IMR-90 (cell line): ENCODE measurements at regions not wholly inside any gene's neighbourhood (a gene's known extent, or its start where the extent isn't known, plus 50 kb on each side); places are given as distances from the start of the nearest gene placed in this dataset.

Experiments used
- ATAC-seq: fragments of 200-7000 bp; cut with Tn5 transposase; 2 replicates; pipeline ENCODE4 v1.9.1; 2020; ENCODE audit warnings: low read depth, mild to moderate bottlenecking, moderate library complexity
- BruUV-seq: library from RNA; stranded (reverse); fragments of 400-500 nt; replicated peaks from 2 replicates; lab custom pipeline; 2021; lab: Mats Ljungman, UMichigan
- CTCF ChIA-PET: fragments of 300-600 bp; formaldehyde crosslinking; extraction: SDS; loops from one replicate; lab custom pipeline; 2021; ENCODE audit warnings: antibody characterized with exemption; lab: Yijun Ruan, JAX
- POLR2A ChIA-PET: fragments of 300-600 bp; sonication (Branson Sonifier 250); formaldehyde crosslinking; loops from one replicate; lab custom pipeline; 2022; ENCODE audit warnings: antibody characterized with exemption; ENCODE audit not compliant: unreplicated experiment; lab: Charles Lee
- DNase-seq: peaks from one replicate; pipeline ENCODE4 v3.0.0; 2013
- H2AFZ ChIP-seq: replicated peaks from 2 replicates; pipeline ENCODE3; 2013; ENCODE audit warnings: low read length, mild to moderate bottlenecking; ENCODE audit not compliant: poor library complexity
- H2AK5ac ChIP-seq: 2 replicates; pipeline ENCODE4 v1.6.1; 2013; ENCODE audit warnings: low read depth, low read length, inconsistent platforms
- H2AK9ac ChIP-seq: replicated peaks from 2 replicates; pipeline ENCODE3; 2013; ENCODE audit warnings: mild to moderate bottlenecking, low read depth, low read length, moderate library complexity; ENCODE audit not compliant: poor library complexity
- H2BK120ac ChIP-seq: 2 replicates; pipeline ENCODE4 v1.6.1; 2013; ENCODE audit warnings: low read depth, low read length, inconsistent platforms
- H2BK15ac ChIP-seq: 3 replicates; pipeline ENCODE4 v1.6.1; 2013; ENCODE audit warnings: low read depth, low read length, inconsistent platforms
- H2BK20ac ChIP-seq: 2 replicates; pipeline ENCODE4 v1.6.1; 2013; ENCODE audit warnings: low read depth, mild to moderate bottlenecking, inconsistent platforms, low read length, moderate library complexity
- H2BK5ac ChIP-seq: 2 replicates; pipeline ENCODE4 v1.6.1; 2013; ENCODE audit warnings: mild to moderate bottlenecking, low read depth, low read length, inconsistent platforms; ENCODE audit not compliant: poor library complexity, severe bottlenecking
- H3K14ac ChIP-seq: replicated peaks from 2 replicates; pipeline ENCODE4 v1.6.1; 2013; ENCODE audit warnings: low read depth, low read length, inconsistent platforms
- H3K18ac ChIP-seq: 2 replicates; pipeline ENCODE4 v1.6.1; 2013; ENCODE audit warnings: low read depth, low read length, control low read depth
- H3K23ac ChIP-seq: 2 replicates; pipeline ENCODE4 v1.6.1; 2013; ENCODE audit warnings: low read depth, low read length, inconsistent platforms
- H3K27ac ChIP-seq: 2 replicates; pipeline ENCODE4 v1.5.1; 2013; ENCODE audit warnings: mild to moderate bottlenecking, control low read depth, low read length; ENCODE audit not compliant: insufficient read depth
- H3K27me3 ChIP-seq: 2 replicates; pipeline ENCODE4 v1.6.1; 2013; ENCODE audit warnings: low read length; ENCODE audit not compliant: control insufficient read depth, insufficient read depth
- H3K36me3 ChIP-seq: 2 replicates; pipeline ENCODE4 v1.6.1; 2013; ENCODE audit warnings: low read length, mixed read lengths; ENCODE audit not compliant: control insufficient read depth, insufficient read depth
- H3K4ac ChIP-seq: 2 replicates; pipeline ENCODE4 v1.6.1; 2013; ENCODE audit warnings: low read depth, low read length, inconsistent platforms
- H3K4me1 ChIP-seq: 2 replicates; pipeline ENCODE4 v1.6.1; 2013; ENCODE audit warnings: low read length, mixed read lengths; ENCODE audit not compliant: control insufficient read depth, insufficient read depth
- H3K4me2 ChIP-seq: 2 replicates; pipeline ENCODE4 v1.6.1; 2013; ENCODE audit warnings: low read depth, mild to moderate bottlenecking, control low read depth, low read length, moderate library complexity
- H3K4me3 ChIP-seq: 2 replicates; pipeline ENCODE4 v1.5.1; 2013; ENCODE audit warnings: low read depth, mild to moderate bottlenecking, control low read depth, low read length, moderate library complexity; ENCODE audit not compliant: insufficient read depth
- H3K56ac ChIP-seq: 2 replicates; pipeline ENCODE4 v1.6.1; 2013; ENCODE audit warnings: low read length, inconsistent platforms; ENCODE audit not compliant: insufficient read depth; ENCODE audit errors: extremely low read depth
- H3K79me1 ChIP-seq, 2 experiments: 2 replicates each; pipeline ENCODE4 v1.6.1; 2013; ENCODE audit warnings: low read length in 2 of 2, inconsistent platforms in 1 of 2, low read depth in 1 of 2
- H3K9ac ChIP-seq: 2 replicates; pipeline ENCODE4 v1.6.1; 2013; ENCODE audit warnings: low read depth, low read length, control low read depth
- H3K9me1 ChIP-seq: 2 replicates; pipeline ENCODE4 v1.6.1; 2013; ENCODE audit warnings: low read length, inconsistent platforms; ENCODE audit not compliant: insufficient read depth
- H3K9me3 ChIP-seq: 2 replicates; pipeline ENCODE4 v1.6.1; 2013; ENCODE audit warnings: low read length; ENCODE audit not compliant: control insufficient read depth, insufficient read depth
- H4K20me1 ChIP-seq: 2 replicates; pipeline ENCODE4 v1.6.1; 2013; ENCODE audit warnings: low read length, inconsistent platforms; ENCODE audit not compliant: insufficient read depth
- H4K5ac ChIP-seq: 2 replicates; pipeline ENCODE4 v1.6.1; 2013; ENCODE audit warnings: mild to moderate bottlenecking, low read depth, low read length, control low read depth
- H4K8ac ChIP-seq, 2 experiments: 2 replicates each; pipeline ENCODE4 v1.6.1; 2013; ENCODE audit warnings: low read depth in 2 of 2, low read length in 2 of 2, control low read depth in 1 of 2, inconsistent platforms in 1 of 2
- H4K91ac ChIP-seq: 2 replicates; pipeline ENCODE4 v1.6.1; 2013; ENCODE audit warnings: low read depth, low read length, inconsistent platforms; ENCODE audit not compliant: insufficient read depth
- BHLHE40 ChIP-seq: fragments of 150-350 bp; IDR thresholded peaks from 2 replicates; pipeline ENCODE4 v1.6.1; 2016; ENCODE audit warnings: mild to moderate bottlenecking, low read depth, low read length
- CEBPB ChIP-seq: IDR thresholded peaks from 2 replicates; pipeline ENCODE4 v1.6.1; 2012; ENCODE audit warnings: low read depth, low read length, improper control_type of control experiment
- MXI1 ChIP-seq: IDR thresholded peaks from 2 replicates; pipeline ENCODE4 v1.6.1; 2012; ENCODE audit warnings: low read depth, mild to moderate bottlenecking, low read length, moderate library complexity, borderline replicate concordance
- POLR2A ChIP-seq: IDR thresholded peaks from 2 replicates; pipeline ENCODE4 v1.6.1; 2012; ENCODE audit warnings: mild to moderate bottlenecking, low read depth, low read length
- SMC3 ChIP-seq: fragments of 150-350 bp; IDR thresholded peaks from 2 replicates; pipeline ENCODE4 v1.6.1; 2016; ENCODE audit warnings: low read depth, mild to moderate bottlenecking, antibody characterized with exemption, low read length, moderate library complexity
- WGBS, 2 experiments: methylation state at CpG; one replicate each; pipeline versions ENCODE4 v1.1.5 to v1.1.7; 2013; ENCODE audit warnings: missing lambda C conversion rate in 2 of 2; ENCODE audit not compliant: insufficient read length in 1 of 2; ENCODE audit errors: extremely low coverage in 2 of 2; 5-methylcytosine and 5-hydroxymethylcytosine counted together
- dilution Hi-C: fragments of 300-500 bp; cut with HindIII; formaldehyde crosslinking; loops from one replicate; pipeline ENCODE4 v1.14.3; 2018; ENCODE audit warnings: low sequenced_read_pairs; ENCODE audit not compliant: unreplicated experiment
- in situ Hi-C: fragments of 300-500 bp; cut with MboI; formaldehyde crosslinking; loops from 3 replicates; pipeline ENCODE4 v1.14.3; 2019; ENCODE audit warnings: low sequenced_read_pairs, inconsistent platforms, mixed read lengths
- intact Hi-C: fragments of 100-400 bp; cut with micrococcal nuclease; formaldehyde crosslinking; loops from 2 replicates; pipeline ENCODE4 v1.10.0; 2022
- TF ChIP-seq, protein P1 (sequence below): fragments of 150-350 bp; IDR thresholded peaks from 2 replicates; pipeline ENCODE4 v1.6.1; 2017; ENCODE audit warnings: mild to moderate bottlenecking, antibody characterized with exemption, low read length, low read depth

DNA sequence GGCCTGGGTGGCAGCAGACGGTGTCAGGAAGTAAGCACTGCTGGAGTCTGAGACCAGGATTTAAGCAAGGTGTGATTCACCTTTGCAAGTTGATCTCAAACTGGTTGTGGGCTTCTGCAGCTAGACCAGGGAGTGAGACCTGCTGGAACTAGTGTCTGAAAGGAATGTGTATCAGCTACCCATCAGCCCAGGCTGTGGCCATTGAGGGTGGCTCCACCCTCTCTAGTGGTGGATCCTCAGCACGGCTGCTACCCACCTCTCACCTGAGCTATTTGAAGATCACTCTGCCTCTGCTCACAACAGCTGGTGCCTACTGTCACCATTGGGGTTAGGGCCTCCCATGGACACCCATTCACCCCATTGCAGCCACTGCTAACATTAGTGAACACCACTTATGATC is 140.3 kb upstream of the DCBLD2 start:
- DNase-seq: no peak
- no peaks in the 10 kb centered on the region for H3K9me3 ChIP-seq
- H3K9ac ChIP-seq: no peak overlapping the region
- ATAC-seq: no peak
- H3K9me1 ChIP-seq: no peaks in the 10 kb centered on the region
- H2AK9ac ChIP-seq: peak overlapping the region; percentile 33
- H2AK5ac ChIP-seq: no peak overlapping the region
- no peak overlapping the region for H2BK5ac ChIP-seq
- H3K23ac ChIP-seq: no peak overlapping the region
- H3K4ac ChIP-seq: no peak overlapping the region
- no peaks in the 10 kb centered on the region for H3K4me1 ChIP-seq
- no peak overlapping the region for H2AFZ ChIP-seq
- TF ChIP-seq CEBPB (no peak), POLR2A (no peak), BHLHE40 (no peak), MXI1 (no peak), SMC3 (no peak)
- TF ChIP-seq, protein P1, sequence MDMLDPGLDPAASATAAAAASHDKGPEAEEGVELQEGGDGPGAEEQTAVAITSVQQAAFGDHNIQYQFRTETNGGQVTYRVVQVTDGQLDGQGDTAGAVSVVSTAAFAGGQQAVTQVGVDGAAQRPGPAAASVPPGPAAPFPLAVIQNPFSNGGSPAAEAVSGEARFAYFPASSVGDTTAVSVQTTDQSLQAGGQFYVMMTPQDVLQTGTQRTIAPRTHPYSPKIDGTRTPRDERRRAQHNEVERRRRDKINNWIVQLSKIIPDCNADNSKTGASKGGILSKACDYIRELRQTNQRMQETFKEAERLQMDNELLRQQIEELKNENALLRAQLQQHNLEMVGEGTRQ: no peak
- WGBS, 2 experiments: 80% methylated on average over 1 of the region's 2 CpGs; no CpG with 5 or more reads in 1 of the 2 experiments
- no peaks in the 10 kb centered on the region for H3K79me1 ChIP-seq
- H3K36me3 ChIP-seq: no peaks in the 10 kb centered on the region
- H3K4me2 ChIP-seq: no peak overlapping the region
- no peak overlapping the region for H4K5ac ChIP-seq
- H3K27ac ChIP-seq: no peak overlapping the region
- no peak overlapping the region for H2BK20ac ChIP-seq
- no peaks in the 10 kb centered on the region for H4K20me1 ChIP-seq
- H4K8ac ChIP-seq: no peak overlapping the region
- dilution Hi-C loops: no loop called here
- no peak overlapping the region for H2BK15ac ChIP-seq
- intact Hi-C loops: no loop called here
- ChIA-PET CTCF (no interaction called here), POLR2A (no interaction called here)
- H2BK120ac ChIP-seq: no peak overlapping the region
- no peak overlapping the region for H3K4me3 ChIP-seq
- H4K91ac ChIP-seq: no peak overlapping the region
- in situ Hi-C loops: no loop called here
- no TSS peak for BruUV-seq
- no peaks in the 10 kb centered on the region; the same call in 1 of the 2 replicates for H3K27me3 ChIP-seq
- no peak overlapping the region for H3K56ac ChIP-seq
- no peak overlapping the region for H3K18ac ChIP-seq
- no peak overlapping the region for H3K14ac ChIP-seq
